ENCODE measurements at regions not wholly inside any gene's neighbourhood (a gene's known extent, or its start where the extent isn't known, plus 50 kb on each side); places are given as distances from the start of the nearest gene placed in this dataset.
"Not testable (repeated sequence)": the region's sequence is repeated elsewhere in the genome, so short reads cannot be mapped to it uniquely, and the experiment has no call there.

- DNase-seq, result no peak
Observed at GRCh38 chr2:235414422-235414821, 79.4 kb upstream of the AGAP1 start.

- DNase-seq, result no peak
Observed at GRCh38 chr2:235416858-235417499, 76.9 kb upstream of the AGAP1 start.

GRCh38 chr2:235418918-235419317, 74.9 kb upstream of the AGAP1 start:
- no peak for DNase-seq

- DNase-seq, result no peak
Observed at GRCh38 chr2:235419996-235420395, 73.8 kb upstream of the AGAP1 start.

GRCh38 chr2:235421618-235422017, 72.2 kb upstream of the AGAP1 start:
- no peak for DNase-seq

- no peak for DNase-seq
Observed at GRCh38 chr2:235430366-235431083, 63.3 kb upstream of the AGAP1 start.

GRCh38 chr2:235432741-235433520, 60.9 kb upstream of the AGAP1 start:
- no peak for DNase-seq

GRCh38 chr2:235433860-235434259, 60.0 kb upstream of the AGAP1 start:
- no peak for DNase-seq

GRCh38 chr2:235439959-235440662, 53.7 kb upstream of the AGAP1 start:
- no peak for DNase-seq

GRCh38 chr2:235443580-235443979, 50.3 kb upstream of the AGAP1 start:
- DNase-seq, result not testable (repeated sequence)
